ENCODE measurements at regions not wholly inside any gene's neighbourhood (a gene's known extent, or its start where the extent isn't known, plus 50 kb on each side); places are given as distances from the start of the nearest gene placed in this dataset.

DNA sequence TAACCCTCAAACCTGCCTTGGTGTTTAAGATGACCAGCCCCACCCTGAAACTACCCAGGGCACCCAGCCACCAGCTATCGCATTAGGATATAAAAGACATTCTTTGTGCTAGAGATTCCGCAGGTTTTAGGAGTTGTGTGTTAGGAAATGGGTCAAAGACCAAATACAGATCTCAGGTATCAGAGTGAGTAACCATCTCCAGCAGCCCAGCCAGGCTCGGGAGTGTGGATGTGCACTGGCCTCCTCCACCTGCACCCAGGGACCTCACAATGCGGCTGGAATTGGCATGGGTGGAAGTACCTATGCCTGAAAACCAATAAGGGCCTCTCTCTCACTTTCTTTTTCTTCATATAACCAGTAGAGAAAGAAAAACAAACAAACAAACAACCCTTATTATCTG is 51.1 kb upstream of the CST7 start:
- Histone ChIP-seq H3K9me3 (replicated peaks; ENCODE audit: control insufficient read depth, insufficient read depth, low read depth, low read length) (no peaks in the 10 kb centered on the region), H3K4me2 (ENCODE audit: insufficient read depth, low read length) (no peak overlapping the region), H3K4me1 (replicated peaks in 1 of 2; ENCODE audit: control insufficient read depth in 2 of 2, insufficient read depth in 2 of 2, low read length in 2 of 2) (no peaks in the 10 kb centered on the region), H3K9me1 (ENCODE audit: control insufficient read depth, insufficient read depth, low read length) (no peaks in the 10 kb centered on the region), H3K9ac (ENCODE audit: insufficient read depth in 1 of 2, low read depth in 2 of 2, low read length in 2 of 2) (no peak overlapping the region), H3K4me3 (no peak overlapping the region), H2AFZ (ENCODE audit: low read depth, low read length) (no peak overlapping the region), H3K36me3 (ENCODE audit: control insufficient read depth, insufficient read depth, low read length) (no peaks in the 10 kb centered on the region), H3K79me2 (ENCODE audit: control insufficient read depth, insufficient read depth, low read length) (no peaks in the 10 kb centered on the region), H3K27ac (ENCODE audit: extremely low read depth, low read depth, low read length) (no peak overlapping the region), H4K20me1 (replicated peaks; ENCODE audit: control insufficient read depth, insufficient read depth, low read length) (no peaks in the 10 kb centered on the region), H3K27me3 (ENCODE audit: control insufficient read depth in 2 of 2, insufficient read depth in 2 of 2, low read length in 2 of 2) (peaks cover 0 to 5% of the 10 kb centered on the region in 2 experiments; a peak in 1 of 5 replicates)
- ATAC-seq: no peak
- no peak for FAIRE-seq
- CTCF ChIA-PET (ENCODE audit: low intra/inter-chr PET ratio): no interaction called here
- POLR2A ChIA-PET: no interaction called here
- intact Hi-C loops (cut with micrococcal nuclease): no loop called here
- in situ Hi-C loops (cut with MboI): no loop called here
- no peak for TF ChIP-seq KLF6 (CRISPR knock-in tag; IDR thresholded peaks at IDR 0.05; ENCODE audit: borderline replicate concordance)
- no peak for TF ChIP-seq ARID2 (IDR thresholded peaks at IDR 0.05)
- TF ChIP-seq HNRNPL (IDR thresholded peaks at IDR 0.05; ENCODE audit: low read depth, low read length): no peak
- 3% methylated on average over 4 of the region's 4 CpGs for WGBS (ENCODE audit: insufficient coverage, low coverage, missing lambda C conversion rate)
- DNase-seq (ENCODE audit: extremely low read depth in 1 of 4, low spot score in 3 of 4): no peak
- BruUV-seq (replicated peaks): no TSS peak

GRCh38 chr20:24899153-24899552 is 49.9 kb upstream of the CST7 start:
- Histone ChIP-seq H3K9me1 (ENCODE audit: control insufficient read depth, insufficient read depth, low read length) (no peaks in the 10 kb centered on the region), H3K36me3 (ENCODE audit: control insufficient read depth, insufficient read depth, low read length) (no peaks in the 10 kb centered on the region), H3K27me3 (ENCODE audit: control insufficient read depth in 2 of 2, insufficient read depth in 2 of 2, low read length in 2 of 2) (peaks cover 0 to under 1% of the 10 kb centered on the region in 2 experiments; a peak in 1 of 5 replicates), H3K4me3 (no peak overlapping the region), H4K20me1 (replicated peaks; ENCODE audit: control insufficient read depth, insufficient read depth, low read length) (no peaks in the 10 kb centered on the region), H3K9ac (ENCODE audit: insufficient read depth in 1 of 2, low read depth in 2 of 2, low read length in 2 of 2) (no peak overlapping the region), H3K79me2 (ENCODE audit: control insufficient read depth, insufficient read depth, low read length) (no peaks in the 10 kb centered on the region), H3K4me2 (ENCODE audit: insufficient read depth, low read length) (no peak overlapping the region), H3K9me3 (replicated peaks; ENCODE audit: control insufficient read depth, insufficient read depth, low read depth, low read length) (no peaks in the 10 kb centered on the region), H3K4me1 (replicated peaks in 1 of 2; ENCODE audit: control insufficient read depth in 2 of 2, insufficient read depth in 2 of 2, low read length in 2 of 2) (no peaks in the 10 kb centered on the region), H2AFZ (ENCODE audit: low read depth, low read length) (no peak overlapping the region), H3K27ac (ENCODE audit: extremely low read depth, low read depth, low read length) (no peak overlapping the region)
- TF ChIP-seq ZBTB17 (CRISPR knock-in tag; IDR thresholded peaks at IDR 0.05) (no peak), MAFF (IDR thresholded peaks at IDR 0.05; ENCODE audit: low read length) (no peak)
- ATAC-seq: no peak
- DNase-seq (ENCODE audit: extremely low read depth in 1 of 4, low spot score in 3 of 4): no peak
- no TSS peak for BruUV-seq (replicated peaks)
- CTCF ChIA-PET (ENCODE audit: low intra/inter-chr PET ratio): no interaction called here
- WGBS (ENCODE audit: insufficient coverage, low coverage, missing lambda C conversion rate): 0% methylated on average over 2 of the region's 2 CpGs
- no peak for FAIRE-seq
- in situ Hi-C loops (cut with MboI): no loop called here
- POLR2A ChIA-PET: interaction anchor here (0.6 kb wide), 1 partner anchor 27 kb away, joined by 3 read pairs; no protein-coding TSS in a partner anchor
- intact Hi-C loops (cut with micrococcal nuclease): no loop called here
